ENCODE measurements at regions not wholly inside any gene's neighbourhood (a gene's known extent, or its start where the extent isn't known, plus 50 kb on each side); places are given as distances from the start of the nearest gene placed in this dataset.

- H3K27ac Mint-ChIP-seq, result peak overlapping the region; percentile 27 to 57 (median 31)
- H3K27me3 Mint-ChIP-seq (ENCODE audit: low read depth), result peaks cover 4% of the 10 kb centered on the region
- H3K9me3 Mint-ChIP-seq, result no peaks in the 10 kb centered on the region
- no peak overlapping the region for H3K4me3 Mint-ChIP-seq
- no peak for TF ChIP-seq CTCF (IDR thresholded peaks at IDR 0.05; ENCODE audit: unreplicated experiment in 3 of 3)
- peaks cover 39% of the 10 kb centered on the region for H3K4me1 Mint-ChIP-seq
- H3K36me3 Mint-ChIP-seq (ENCODE audit: low read depth), result no peaks in the 10 kb centered on the region
Observed at GRCh38 chr21:26404288-26404687, 168.8 kb downstream of the CYYR1 start.

GRCh38 chr21:26403321-26403720 is 169.8 kb downstream of the CYYR1 start:
- Mint-ChIP-seq H3K9me3 (peaks cover 3% of the 10 kb centered on the region), H3K4me1 (peaks cover 34% of the 10 kb centered on the region), H3K27me3 (ENCODE audit: low read depth) (peaks cover 4% of the 10 kb centered on the region), H3K36me3 (ENCODE audit: low read depth) (no peaks in the 10 kb centered on the region), H3K4me3 (no peak overlapping the region), H3K27ac (no peak overlapping the region)
- no peak for TF ChIP-seq CTCF (IDR thresholded peaks at IDR 0.05; ENCODE audit: unreplicated experiment in 3 of 3)

- H3K4me3 Mint-ChIP-seq, result no peak overlapping the region
- peaks cover 14% of the 10 kb centered on the region for H3K9me3 Mint-ChIP-seq
- peaks cover 4% of the 10 kb centered on the region for H3K27me3 Mint-ChIP-seq (ENCODE audit: low read depth)
- H3K4me1 Mint-ChIP-seq, result no peaks in the 10 kb centered on the region
- no peaks in the 10 kb centered on the region for H3K36me3 Mint-ChIP-seq (ENCODE audit: low read depth)
- no peak overlapping the region for H3K27ac Mint-ChIP-seq
- TF ChIP-seq CTCF (IDR thresholded peaks at IDR 0.05; ENCODE audit: unreplicated experiment in 3 of 3), result no peak
Observed at GRCh38 chr21:26397545-26397944, 175.5 kb downstream of the CYYR1 start.

DNA sequence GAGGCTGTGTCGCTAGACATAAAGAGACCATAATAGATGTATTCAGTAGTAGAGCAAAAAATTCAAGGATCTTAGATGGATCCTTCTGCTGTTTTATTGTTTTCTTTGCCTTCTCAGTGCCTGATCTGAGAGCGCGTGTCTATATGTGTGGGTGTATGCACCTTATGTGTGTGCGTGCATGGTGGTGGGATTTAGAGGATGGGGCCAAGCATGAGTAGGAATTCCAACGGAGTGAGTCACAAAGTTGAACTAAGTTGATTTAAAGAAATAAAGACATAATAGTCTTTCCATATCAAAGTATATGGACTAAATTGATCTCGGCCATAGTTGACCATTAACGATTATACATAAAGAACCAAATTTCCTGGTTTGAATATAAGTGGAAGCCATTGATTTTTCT is 178.7 kb downstream of the CYYR1 start:
- no peak overlapping the region for H3K27ac Mint-ChIP-seq
- no peak overlapping the region for H3K4me3 Mint-ChIP-seq
- no peaks in the 10 kb centered on the region for H3K27me3 Mint-ChIP-seq (ENCODE audit: low read depth)
- peaks cover 14% of the 10 kb centered on the region for H3K9me3 Mint-ChIP-seq
- H3K4me1 Mint-ChIP-seq, result peaks cover 24% of the 10 kb centered on the region
- no peak for TF ChIP-seq CTCF (IDR thresholded peaks at IDR 0.05; ENCODE audit: unreplicated experiment in 3 of 3)
- H3K36me3 Mint-ChIP-seq (ENCODE audit: low read depth), result no peaks in the 10 kb centered on the region

GRCh38 chr21:26391166-26391565 is 181.9 kb downstream of the CYYR1 start:
- Mint-ChIP-seq H3K4me1 (peaks cover 32% of the 10 kb centered on the region), H3K4me3 (no peak overlapping the region), H3K27me3 (ENCODE audit: low read depth) (no peaks in the 10 kb centered on the region), H3K36me3 (ENCODE audit: low read depth) (no peaks in the 10 kb centered on the region), H3K27ac (peak overlapping the region; percentile 2 to 83 (median 47)), H3K9me3 (peaks cover 2% of the 10 kb centered on the region)
- TF ChIP-seq CTCF (IDR thresholded peaks at IDR 0.05; ENCODE audit: unreplicated experiment in 3 of 3), result no peak

DNA sequence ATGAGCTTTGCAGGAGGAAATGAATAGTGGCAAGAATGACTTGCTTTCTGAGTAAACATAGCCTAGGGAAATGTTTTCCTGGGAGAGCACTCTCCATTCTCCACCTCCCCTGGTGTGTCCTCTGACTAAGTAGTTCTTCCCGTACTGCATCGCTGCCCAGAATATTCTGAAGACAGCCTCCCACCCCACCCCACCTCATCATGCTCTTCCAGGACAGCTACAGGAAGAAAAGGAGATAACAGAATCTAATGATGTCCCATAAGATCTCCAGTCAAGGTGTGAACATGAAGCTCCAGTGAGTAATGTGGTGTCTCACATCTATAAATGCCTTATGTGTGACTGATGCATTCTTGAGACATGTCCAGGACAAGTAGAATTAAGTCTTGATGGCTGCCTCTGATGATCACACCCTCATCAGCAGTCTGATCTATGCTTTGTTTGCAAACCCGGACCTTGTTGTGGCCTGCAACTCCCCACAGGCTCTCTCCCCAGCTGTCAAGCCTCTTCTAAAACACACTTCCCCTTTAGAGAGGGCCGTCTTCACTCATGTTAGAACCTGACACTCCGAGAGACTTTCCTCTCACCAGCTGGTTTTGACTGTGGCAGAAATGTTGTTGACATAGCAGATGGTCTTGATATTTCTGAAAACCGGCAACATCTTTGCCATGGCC is 183.0 kb downstream of the CYYR1 start:
- TF ChIP-seq CTCF (IDR thresholded peaks at IDR 0.05; ENCODE audit: unreplicated experiment in 3 of 3), result no peak
- H3K4me1 Mint-ChIP-seq, result peaks cover 32% of the 10 kb centered on the region
- peak overlapping the region in 1 of 3 experiments; percentile 11 for H3K4me3 Mint-ChIP-seq
- H3K27me3 Mint-ChIP-seq (ENCODE audit: low read depth), result no peaks in the 10 kb centered on the region
- H3K36me3 Mint-ChIP-seq (ENCODE audit: low read depth), result no peaks in the 10 kb centered on the region
- peaks cover 5% of the 10 kb centered on the region for H3K9me3 Mint-ChIP-seq
- peak overlapping the region; percentile 47 to 83 (median 76) for H3K27ac Mint-ChIP-seq

All from nephron (organoid).